ENCODE measurements at regions not wholly inside any gene's neighbourhood (a gene's known extent, or its start where the extent isn't known, plus 50 kb on each side); places are given as distances from the start of the nearest gene placed in this dataset.

GRCh38 chr10:23891301-23891700 lies 317.6 kb upstream of the KIAA1217 start:
- no peak for TF ChIP-seq CTCF (conservative IDR thresholded peaks at IDR 0.05; ENCODE audit: low read depth, low read length)
- DNase-seq (ENCODE audit: low read depth), result no peak
- H3K4me3 ChIP-seq (ENCODE audit: low read depth, low read length), result no peak overlapping the region

- peak; percentile 0 for DNase-seq (ENCODE audit: low read depth)
- no peak for TF ChIP-seq CTCF (conservative IDR thresholded peaks at IDR 0.05; ENCODE audit: low read depth, low read length)
- H3K4me3 ChIP-seq (ENCODE audit: low read depth, low read length), result no peak overlapping the region
Observed at GRCh38 chr10:23892296-23892695, 316.6 kb upstream of the KIAA1217 start.

- no peak for TF ChIP-seq CTCF (conservative IDR thresholded peaks at IDR 0.05; ENCODE audit: low read depth, low read length)
- no peak for DNase-seq (ENCODE audit: low read depth)
- H3K4me3 ChIP-seq (ENCODE audit: low read depth, low read length), result no peak overlapping the region
Observed at GRCh38 chr10:23897267-23897666, 311.7 kb upstream of the KIAA1217 start.

GRCh38 chr10:23897861-23898260 lies 311.1 kb upstream of the KIAA1217 start:
- H3K4me3 ChIP-seq (ENCODE audit: low read depth, low read length), result no peak overlapping the region
- no peak for DNase-seq (ENCODE audit: low read depth)
- TF ChIP-seq CTCF (conservative IDR thresholded peaks at IDR 0.05; ENCODE audit: low read depth, low read length), result no peak

- DNase-seq (ENCODE audit: low read depth), result no peak
- TF ChIP-seq CTCF (conservative IDR thresholded peaks at IDR 0.05; ENCODE audit: low read depth, low read length), result no peak
- H3K4me3 ChIP-seq (ENCODE audit: low read depth, low read length), result no peak overlapping the region
Observed at GRCh38 chr10:23899166-23899565, 309.8 kb upstream of the KIAA1217 start.

- no peak for DNase-seq (ENCODE audit: low read depth)
- no peak overlapping the region for H3K4me3 ChIP-seq (ENCODE audit: low read depth, low read length)
- TF ChIP-seq CTCF (conservative IDR thresholded peaks at IDR 0.05; ENCODE audit: low read depth, low read length), result no peak
Observed at GRCh38 chr10:23910291-23910690, 298.6 kb upstream of the KIAA1217 start.

GRCh38 chr10:23912884-23913404 lies 296.0 kb upstream of the KIAA1217 start:
- DNase-seq (ENCODE audit: low read depth), result no peak
- no peak for TF ChIP-seq CTCF (conservative IDR thresholded peaks at IDR 0.05; ENCODE audit: low read depth, low read length)

More at GRCh38 chr10:23912884-23913404, 296.0 kb upstream of the KIAA1217 start:
- no peak overlapping the region for H3K4me3 ChIP-seq (ENCODE audit: low read depth, low read length)

Measured in choroid plexus epithelial cell (primary cell).